NB4 (cell line): ENCODE measurements at regions not wholly inside any gene's neighbourhood (a gene's known extent, or its start where the extent isn't known, plus 50 kb on each side); places are given as distances from the start of the nearest gene placed in this dataset.

Experiments
- CTCF ChIP-seq: IDR thresholded peaks from one replicate; pipeline ENCODE4 v1.5.1; 2012; ENCODE audit warnings: low read depth, low read length
- MYC ChIP-seq: IDR thresholded peaks from 2 replicates; pipeline ENCODE4 v1.6.1; 2011; ENCODE audit warnings: low read depth, low read length
- POLR2A ChIP-seq: IDR thresholded peaks from 2 replicates; pipeline ENCODE4 v1.6.1; 2011; ENCODE audit warnings: mild to moderate bottlenecking; ENCODE audit not compliant: insufficient read length; ENCODE audit errors: extremely low read depth
- TF ChIP-seq, protein P1 (sequence below): IDR thresholded peaks from 2 replicates; pipeline ENCODE4 v1.6.1; 2011; ENCODE audit warnings: low read depth, low read length

DNA sequence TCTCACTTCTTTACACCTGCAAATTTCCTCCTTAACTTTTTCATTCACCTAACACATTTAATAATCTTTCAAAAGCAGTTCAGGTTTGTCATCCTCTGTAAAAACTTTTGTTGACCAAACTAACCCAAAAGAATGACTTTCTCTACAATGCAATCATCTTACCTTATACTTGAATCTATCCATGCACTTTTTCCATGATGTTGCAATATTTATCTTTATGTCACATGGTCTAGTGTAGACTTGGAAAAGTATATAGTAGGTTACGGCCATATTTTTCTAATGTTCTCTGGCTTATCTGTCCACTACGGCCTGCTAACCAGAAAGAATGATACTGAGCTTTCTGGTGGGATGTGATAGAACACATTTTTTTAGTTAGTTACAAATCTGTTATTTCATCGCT is 431.0 kb upstream of the SOX9 start:
- no peak for TF ChIP-seq CTCF
- no peak for TF ChIP-seq POLR2A
- TF ChIP-seq, protein P1, sequence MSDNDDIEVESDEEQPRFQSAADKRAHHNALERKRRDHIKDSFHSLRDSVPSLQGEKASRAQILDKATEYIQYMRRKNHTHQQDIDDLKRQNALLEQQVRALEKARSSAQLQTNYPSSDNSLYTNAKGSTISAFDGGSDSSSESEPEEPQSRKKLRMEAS: no peak
- no peak for TF ChIP-seq MYC
